Keratinocyte (primary cell): ENCODE measurements at regions not wholly inside any gene's neighbourhood (a gene's known extent, or its start where the extent isn't known, plus 50 kb on each side); places are given as distances from the start of the nearest gene placed in this dataset.

ENCODE experiments used
- DNase-seq: peaks from one replicate; pipeline ENCODE4 v3.0.0-alpha.2; 2011; ENCODE audit warnings: low read depth, missing footprints, low spot score
- FAIRE-seq: peaks from 2 replicates; lab custom pipeline; 2011; peaks lifted over from hg19 to GRCh38; lab: Jason Lieb, UNC
- H2AFZ ChIP-seq: 2 replicates; pipeline ENCODE4 v1.6.0; 2012; ENCODE audit warnings: low read length, control low read depth, inconsistent platforms; ENCODE audit not compliant: control insufficient read depth
- H3K27ac ChIP-seq: 2 replicates; pipeline ENCODE4 v1.5.1; 2011; ENCODE audit warnings: low read length; ENCODE audit not compliant: control insufficient read depth, insufficient read depth
- H3K27me3 ChIP-seq: 3 replicates; pipeline ENCODE4 v1.6.0; 2011; ENCODE audit warnings: low read length; ENCODE audit not compliant: control insufficient read depth, insufficient read depth; ENCODE audit errors: extremely low read depth
- H3K36me3 ChIP-seq, 2 experiments: 2 replicates in 1 of 2; 3 replicates in 1 of 2; pipeline ENCODE4 v1.5.1; 2011; ENCODE audit warnings: low read length in 2 of 2, mild to moderate bottlenecking in 1 of 2; ENCODE audit not compliant: control insufficient read depth in 2 of 2, insufficient read depth in 2 of 2; ENCODE audit errors: extremely low read depth in 1 of 2
- H3K4me1 ChIP-seq: 3 replicates; pipeline ENCODE4 v1.5.1; 2011; ENCODE audit warnings: low read length; ENCODE audit not compliant: control insufficient read depth, insufficient read depth; ENCODE audit errors: extremely low read depth
- H3K4me2 ChIP-seq: 3 replicates; pipeline ENCODE4 v1.6.0; 2011; ENCODE audit warnings: low read depth, low read length; ENCODE audit not compliant: control insufficient read depth, insufficient read depth; ENCODE audit errors: extremely low read depth
- H3K4me3 ChIP-seq, 3 experiments: fragments of 200-600 bp in 1 of 3; sonication (generic) in 1 of 3; 2 replicates in 2 of 3; 3 replicates in 1 of 3; pipeline ENCODE4 v1.5.1; 2011 to 2016; ENCODE audit warnings: low read length in 3 of 3, mild to moderate bottlenecking in 3 of 3, control low read depth in 2 of 3, inconsistent platforms in 1 of 3, low read depth in 1 of 3, mixed read lengths in 1 of 3, mixed run types in 1 of 3, moderate library complexity in 1 of 3; ENCODE audit not compliant: control insufficient read depth in 2 of 3, insufficient read depth in 2 of 3; ENCODE audit errors: extremely low read depth in 1 of 3
- H3K79me2 ChIP-seq: 2 replicates; pipeline ENCODE4 v1.6.0; 2012; ENCODE audit warnings: low read length; ENCODE audit not compliant: control insufficient read depth, insufficient read depth
- H3K9ac ChIP-seq: 3 replicates; pipeline ENCODE4 v1.6.0; 2011; ENCODE audit warnings: low read length; ENCODE audit not compliant: control insufficient read depth, insufficient read depth; ENCODE audit errors: extremely low read depth
- H3K9me1 ChIP-seq: 3 replicates; pipeline ENCODE4 v1.6.0; 2011; ENCODE audit warnings: low read length; ENCODE audit not compliant: control insufficient read depth, insufficient read depth; ENCODE audit errors: extremely low read depth
- H3K9me3 ChIP-seq: 2 replicates; pipeline ENCODE4 v1.5.1; 2012; ENCODE audit warnings: low read depth, low read length; ENCODE audit not compliant: control insufficient read depth
- H4K20me1 ChIP-seq: 3 replicates; pipeline ENCODE4 v1.6.0; 2011; ENCODE audit warnings: low read length; ENCODE audit not compliant: control insufficient read depth, insufficient read depth; ENCODE audit errors: extremely low read depth
- CTCF ChIP-seq, 3 experiments: IDR thresholded peaks in 1 of 3; conservative IDR thresholded peaks in 1 of 3; optimal IDR thresholded peaks in 1 of 3; 2 replicates in 2 of 3; 3 replicates in 1 of 3; pipeline versions ENCODE3 to v1.5.1; 2011; ENCODE audit warnings: low read length in 3 of 3, mild to moderate bottlenecking in 3 of 3, moderate library complexity in 2 of 3, control low read depth in 1 of 3, inconsistent platforms in 1 of 3; ENCODE audit not compliant: insufficient read depth in 2 of 3; ENCODE audit errors: extremely low read depth in 1 of 3
- EZH2 ChIP-seq: IDR thresholded peaks from one replicate; pipeline ENCODE4 v1.6.1; 2012; ENCODE audit warnings: inconsistent platforms, mild to moderate bottlenecking, low read length, moderate library complexity
- dilution Hi-C: fragments of 300-500 bp; cut with MboI; formaldehyde crosslinking; loops from one replicate; pipeline ENCODE4 v1.7.0; 2020; ENCODE audit warnings: low sequenced_read_pairs; ENCODE audit not compliant: extremely low pct_ligation_motif_present

- dilution Hi-C loops: no loop called here
- Histone ChIP-seq H3K27ac (no peak overlapping the region), H3K9me1 (no peaks in the 10 kb centered on the region), H3K4me3 (no peak overlapping the region), H3K4me2 (no peak overlapping the region), H3K36me3 (no peaks in the 10 kb centered on the region), H3K4me1 (no peaks in the 10 kb centered on the region), H3K27me3 (no peaks in the 10 kb centered on the region), H3K79me2 (no peaks in the 10 kb centered on the region), H3K9me3 (peaks cover 7% of the 10 kb centered on the region), H2AFZ (no peak overlapping the region), H4K20me1 (no peaks in the 10 kb centered on the region), H3K9ac (no peak overlapping the region)
- FAIRE-seq (no peak), DNase-seq (no peak)
- TF ChIP-seq EZH2 (no peak), CTCF (optimal IDR thresholded peaks at IDR 0.05 in 1 of 3, IDR thresholded peaks at IDR 0.05 in 1 of 3, conservative IDR thresholded peaks at IDR 0.05 in 1 of 3; ENCODE audit: extremely low read depth in 1 of 3, insufficient read depth in 2 of 3, low read length in 3 of 3) (no peak)
Observed at GRCh38 chr13:65762012-65762411, 1468.1 kb downstream of the PCDH9 start.

GRCh38 chr13:65756071-65756671, 1474.0 kb downstream of the PCDH9 start:
- H3K9me1 ChIP-seq: no peaks in the 10 kb centered on the region
- no peaks in the 10 kb centered on the region for H3K4me1 ChIP-seq
- no peak for TF ChIP-seq CTCF (optimal IDR thresholded peaks at IDR 0.05 in 1 of 3, IDR thresholded peaks at IDR 0.05 in 1 of 3, conservative IDR thresholded peaks at IDR 0.05 in 1 of 3; ENCODE audit: extremely low read depth in 1 of 3, insufficient read depth in 2 of 3, low read length in 3 of 3)
- TF ChIP-seq EZH2: no peak
- DNase-seq: no peak
- FAIRE-seq: no peak
- no peak overlapping the region for H2AFZ ChIP-seq
- H3K4me3 ChIP-seq: no peak overlapping the region
- no peaks in the 10 kb centered on the region for H3K79me2 ChIP-seq
- no peak overlapping the region for H3K27ac ChIP-seq
- no peaks in the 10 kb centered on the region for H3K27me3 ChIP-seq
- peaks cover 7% of the 10 kb centered on the region for H3K9me3 ChIP-seq
- no peaks in the 10 kb centered on the region for H4K20me1 ChIP-seq
- no peak overlapping the region for H3K4me2 ChIP-seq
- dilution Hi-C loops: no loop called here
- H3K9ac ChIP-seq: no peak overlapping the region
- H3K36me3 ChIP-seq: no peaks in the 10 kb centered on the region
